ENCODE measurements at regions not wholly inside any gene's neighbourhood (a gene's known extent, or its start where the extent isn't known, plus 50 kb on each side); places are given as distances from the start of the nearest gene placed in this dataset.
"Not testable (repeated sequence)": the region's sequence is repeated elsewhere in the genome, so short reads cannot be mapped to it uniquely, and the experiment has no call there.

DNA sequence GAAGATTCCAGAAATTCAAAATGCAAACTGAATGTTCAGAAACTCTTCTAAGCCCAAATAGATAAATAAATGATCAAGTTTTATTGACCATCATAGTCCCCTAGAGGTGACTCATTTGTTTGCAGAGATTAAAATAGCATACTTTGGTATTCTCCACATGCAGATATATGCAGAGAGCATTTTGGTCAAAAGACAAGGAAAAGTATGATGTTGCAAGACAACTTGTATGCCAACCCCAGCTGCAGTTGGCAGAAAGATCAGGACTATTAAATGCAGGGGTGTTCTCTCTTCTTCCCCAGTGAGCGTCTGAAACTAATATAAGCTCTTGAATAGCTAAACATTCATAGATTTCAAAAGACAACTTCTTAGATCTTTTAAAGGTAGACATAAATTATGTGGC lies 404.9 kb downstream of the LTN1 start:
- no peak overlapping the region for H3K27ac Mint-ChIP-seq
- H3K36me3 Mint-ChIP-seq, result no peaks in the 10 kb centered on the region
- ATAC-seq (no peak), DNase-seq (no peak)
- H3K4me1 Mint-ChIP-seq, result no peaks in the 10 kb centered on the region
- no peak overlapping the region for H3K4me3 Mint-ChIP-seq
- peaks cover 6% of the 10 kb centered on the region for H3K9me3 Mint-ChIP-seq (ENCODE audit: low read depth)
- CTCF ChIA-PET, result no interaction called here
- H3K27me3 Mint-ChIP-seq, result no peaks in the 10 kb centered on the region

DNA sequence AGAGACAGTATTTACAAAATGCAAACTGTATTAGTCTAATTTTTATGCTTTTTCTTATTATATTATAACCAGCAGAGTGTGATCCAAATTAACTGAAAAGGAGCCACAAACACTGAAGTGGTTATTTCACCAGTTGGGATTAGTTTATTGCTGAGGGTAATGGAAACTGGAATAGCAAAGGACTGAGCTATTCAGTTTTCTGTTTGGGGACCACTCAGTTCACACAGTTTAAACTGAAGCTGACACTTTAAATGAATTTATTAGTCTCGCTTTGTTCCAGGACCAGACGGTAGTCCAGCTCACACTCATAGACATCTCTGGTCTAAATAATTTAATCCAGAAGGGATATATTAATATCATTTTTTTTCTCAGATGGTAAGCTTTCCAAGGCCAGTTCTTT lies 410.7 kb downstream of the LTN1 start:
- Mint-ChIP-seq H3K4me1 (no peaks in the 10 kb centered on the region), H3K27me3 (no peaks in the 10 kb centered on the region), H3K36me3 (peaks cover 5% of the 10 kb centered on the region), H3K4me3 (no peak overlapping the region), H3K9me3 (ENCODE audit: low read depth) (peaks cover 6% of the 10 kb centered on the region), H3K27ac (no peak overlapping the region)
- DNase-seq (no peak), ATAC-seq (no peak)
- CTCF ChIA-PET, result interaction anchor here (0.6 kb wide), 1 partner anchor 649 kb away, joined by 4 read pairs; no protein-coding TSS in a partner anchor

DNA sequence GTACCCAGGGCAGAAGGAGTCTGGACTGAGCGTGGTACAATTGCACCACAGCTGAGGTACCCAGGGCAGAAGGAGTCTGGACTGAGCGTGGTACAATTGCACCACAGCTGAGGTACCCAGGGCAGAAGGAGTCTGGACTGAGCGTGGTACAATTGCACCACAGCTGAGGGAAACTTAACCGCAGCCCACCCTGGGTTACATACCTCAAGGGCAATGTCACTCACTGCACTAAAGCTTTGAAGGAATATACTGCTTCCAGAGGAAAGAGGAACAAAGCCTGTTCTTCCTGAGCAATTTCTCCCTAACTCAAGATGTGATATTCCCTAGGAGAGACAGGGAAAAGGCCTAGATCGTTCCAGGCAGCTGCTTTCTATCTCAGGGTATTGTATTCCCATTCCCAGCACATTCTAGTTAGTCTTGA lies 411.4 kb downstream of the LTN1 start:
- H3K27ac Mint-ChIP-seq; H3K9me3 Mint-ChIP-seq (ENCODE audit: low read depth); H3K4me3 Mint-ChIP-seq; H3K36me3 Mint-ChIP-seq; CTCF ChIA-PET; H3K4me1 Mint-ChIP-seq; H3K27me3 Mint-ChIP-seq; DNase-seq; ATAC-seq: not testable (repeated sequence)

DNA sequence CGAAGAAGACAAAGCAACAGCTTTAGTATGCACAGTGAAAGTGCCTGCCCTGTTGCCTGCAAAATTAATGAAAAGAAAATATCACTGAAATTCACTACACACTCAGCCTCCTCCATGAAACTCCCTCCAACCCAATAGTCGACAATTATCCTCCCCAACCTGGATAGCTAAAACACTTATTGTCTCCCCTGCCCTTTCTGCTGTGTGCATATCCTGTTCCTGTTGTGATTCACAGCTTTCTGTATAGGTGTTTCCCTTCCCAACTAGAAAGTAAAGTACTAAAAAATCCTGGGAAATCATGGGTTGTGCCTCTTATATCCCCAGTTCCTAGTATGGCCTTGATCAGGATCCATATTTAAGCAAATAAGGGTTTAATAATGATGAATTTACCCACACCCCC lies 412.1 kb downstream of the LTN1 start:
- Mint-ChIP-seq H3K9me3 (ENCODE audit: low read depth) (peaks cover 5% of the 10 kb centered on the region), H3K27ac (no peak overlapping the region), H3K36me3 (peaks cover 13% of the 10 kb centered on the region), H3K27me3 (no peaks in the 10 kb centered on the region), H3K4me1 (no peaks in the 10 kb centered on the region), H3K4me3 (no peak overlapping the region)
- ATAC-seq (no peak), DNase-seq (no peak)
- CTCF ChIA-PET, result interaction anchor here (1.5 kb wide), 1 partner anchor 165 kb away, joined by 3 read pairs; no protein-coding TSS in a partner anchor

DNA sequence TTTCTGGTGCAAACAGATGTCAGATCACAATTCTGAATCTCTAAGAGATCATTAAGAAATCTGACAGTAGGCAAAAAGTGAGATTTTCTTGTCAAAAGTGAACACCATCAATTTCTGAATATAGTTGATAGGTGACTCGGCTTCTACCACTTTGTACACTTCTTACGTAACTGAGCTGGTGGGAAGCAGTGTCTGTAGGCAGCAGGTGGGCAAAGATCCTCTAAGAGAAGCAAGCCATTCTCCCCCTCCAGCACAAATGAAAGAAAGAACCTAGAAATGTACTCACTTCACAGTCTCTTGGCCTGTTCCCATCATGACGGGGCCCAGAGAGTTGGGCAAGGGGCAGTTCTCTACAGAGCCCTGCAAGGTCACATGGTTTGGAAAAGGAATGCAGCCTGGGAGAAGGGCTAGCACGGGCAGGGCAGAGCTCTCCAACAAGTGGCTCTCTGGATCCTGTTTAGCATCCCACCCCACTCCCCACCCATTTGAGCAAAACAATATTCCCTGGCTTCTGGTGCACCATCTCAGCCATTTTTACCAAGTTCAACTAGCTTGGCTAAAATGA lies 412.6 kb downstream of the LTN1 start:
- Mint-ChIP-seq H3K4me3 (no peak overlapping the region), H3K27ac (no peak overlapping the region), H3K4me1 (no peaks in the 10 kb centered on the region), H3K9me3 (ENCODE audit: low read depth) (peaks cover 2% of the 10 kb centered on the region), H3K36me3 (peaks cover 18% of the 10 kb centered on the region), H3K27me3 (no peaks in the 10 kb centered on the region)
- CTCF ChIA-PET, result interaction anchor here (1.5 kb wide), 1 partner anchor 165 kb away, joined by 3 read pairs; no protein-coding TSS in a partner anchor
- no peak for DNase-seq
- ATAC-seq, result no peak

DNA sequence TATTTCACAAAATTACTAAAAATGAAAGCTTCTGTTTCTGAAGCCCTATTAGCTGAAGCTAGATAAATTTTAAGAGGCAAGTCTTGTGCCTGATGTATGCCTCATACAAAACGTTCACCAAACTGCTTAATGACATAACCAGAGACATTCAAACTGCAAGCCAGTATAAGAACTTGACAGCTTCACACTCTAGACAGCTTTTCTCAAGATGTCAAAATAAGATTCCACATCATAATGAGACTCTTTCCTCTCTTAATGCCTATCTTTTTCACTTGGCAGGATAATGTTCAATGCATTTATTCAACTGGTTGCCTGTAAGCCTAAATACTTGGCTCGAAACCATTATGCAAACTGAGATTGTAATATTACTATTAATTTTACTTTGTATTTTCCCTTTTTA lies 424.0 kb downstream of the LTN1 start:
- Mint-ChIP-seq H3K36me3 (no peaks in the 10 kb centered on the region), H3K4me3 (no peak overlapping the region), H3K4me1 (no peaks in the 10 kb centered on the region), H3K27me3 (no peaks in the 10 kb centered on the region), H3K9me3 (ENCODE audit: low read depth) (no peaks in the 10 kb centered on the region), H3K27ac (no peak overlapping the region)
- DNase-seq, result no peak
- CTCF ChIA-PET, result no interaction called here
- ATAC-seq, result no peak

DNA sequence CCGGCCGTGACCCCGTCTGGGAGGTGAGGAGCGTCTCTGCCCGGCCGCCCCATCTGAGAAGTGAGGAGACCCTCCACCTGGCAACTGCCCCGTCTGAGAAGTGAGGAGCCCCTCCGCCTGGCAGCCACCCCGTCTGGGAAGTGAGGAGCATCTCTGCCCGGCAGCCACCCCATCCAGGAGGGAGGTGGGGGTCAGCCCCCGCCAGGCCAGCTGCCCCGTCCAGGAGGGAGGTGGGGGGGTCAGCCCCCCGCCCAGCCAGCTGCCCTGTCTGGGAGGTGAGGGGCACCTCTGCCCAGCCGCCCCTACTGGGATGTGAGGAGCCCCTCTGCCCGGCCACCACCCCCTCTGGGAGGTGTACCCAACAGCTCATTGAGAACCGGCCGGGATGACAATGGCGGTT lies 428.7 kb downstream of the LTN1 start:
- H3K36me3 Mint-ChIP-seq; DNase-seq; ATAC-seq; H3K27ac Mint-ChIP-seq; CTCF ChIA-PET; H3K4me1 Mint-ChIP-seq; H3K27me3 Mint-ChIP-seq; H3K9me3 Mint-ChIP-seq (ENCODE audit: low read depth); H3K4me3 Mint-ChIP-seq: not testable (repeated sequence)

DNA sequence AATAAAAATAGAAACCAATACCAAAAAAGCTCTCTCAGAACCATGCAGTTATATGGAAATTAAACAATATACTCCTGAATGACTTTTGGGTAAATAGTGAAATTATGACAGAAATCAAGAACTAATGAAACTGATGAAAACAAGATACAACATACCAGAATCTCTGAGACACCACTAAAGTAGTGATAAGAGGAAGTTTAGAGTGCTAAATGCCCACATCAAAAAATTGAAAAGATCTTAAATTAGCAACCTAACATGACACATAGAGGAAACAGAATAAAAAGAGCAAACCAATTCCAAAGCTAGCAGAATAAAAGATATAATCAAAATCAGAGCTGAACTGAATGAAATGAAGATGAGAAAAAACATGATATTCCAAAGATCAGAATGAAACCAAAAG lies 430.9 kb downstream of the LTN1 start:
- no peak overlapping the region for H3K4me3 Mint-ChIP-seq
- H3K27me3 Mint-ChIP-seq, result no peaks in the 10 kb centered on the region
- H3K9me3 Mint-ChIP-seq (ENCODE audit: low read depth), result no peaks in the 10 kb centered on the region
- DNase-seq, result no peak
- peaks cover 9% of the 10 kb centered on the region for H3K4me1 Mint-ChIP-seq
- no peak for ATAC-seq
- CTCF ChIA-PET, result interaction anchor here (0.7 kb wide), 1 partner anchor 11 kb away, joined by 3 read pairs; no protein-coding TSS in a partner anchor
- H3K36me3 Mint-ChIP-seq, result peaks cover 6% of the 10 kb centered on the region
- no peak overlapping the region for H3K27ac Mint-ChIP-seq

DNA sequence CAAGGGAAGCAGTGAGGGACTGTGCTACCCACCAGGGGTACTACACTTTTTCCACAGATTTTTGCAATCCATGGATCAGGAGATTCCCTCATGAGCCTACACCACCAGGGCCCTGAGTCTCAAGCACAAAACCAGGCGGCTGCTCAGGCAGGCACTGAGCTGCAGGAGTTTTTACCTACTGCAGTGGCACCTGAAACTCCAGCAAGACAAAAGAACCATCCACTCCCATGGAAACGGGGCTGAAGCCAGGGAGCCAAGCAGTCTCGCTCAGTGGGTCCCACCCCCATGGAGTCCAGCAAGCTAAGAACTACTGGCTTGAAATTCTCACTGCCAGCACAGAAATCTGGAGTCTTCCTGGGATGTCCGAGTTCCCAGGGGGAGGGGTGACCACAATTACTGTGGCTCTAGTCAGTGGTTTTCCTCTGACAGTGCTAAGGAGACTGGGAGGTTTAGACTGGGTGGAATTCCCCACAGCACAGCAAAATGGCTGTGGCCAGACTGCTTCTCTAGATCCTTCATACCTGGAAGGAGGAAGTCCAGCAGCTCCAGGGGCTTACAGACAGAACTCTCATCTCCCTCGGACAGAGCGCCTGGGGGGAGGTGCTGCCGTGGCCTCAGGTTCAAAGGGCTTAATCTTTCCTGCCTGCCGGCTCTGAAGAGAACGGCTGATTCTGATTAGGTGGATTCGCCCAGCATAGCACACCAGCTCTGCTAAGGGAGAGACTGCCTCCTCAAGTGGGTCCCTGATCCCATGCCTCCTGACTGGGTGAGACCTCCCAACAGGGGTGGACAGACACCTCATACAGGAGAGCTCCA lies 437.8 kb downstream of the LTN1 start:
- H3K4me1 Mint-ChIP-seq, result no peaks in the 10 kb centered on the region
- no peak for ATAC-seq
- CTCF ChIA-PET, result no interaction called here
- DNase-seq, result no peak
- H3K27me3 Mint-ChIP-seq, result no peaks in the 10 kb centered on the region
- no peaks in the 10 kb centered on the region for H3K9me3 Mint-ChIP-seq (ENCODE audit: low read depth)
- H3K27ac Mint-ChIP-seq, result no peak overlapping the region
- no peak overlapping the region for H3K4me3 Mint-ChIP-seq
- peaks cover 4% of the 10 kb centered on the region for H3K36me3 Mint-ChIP-seq

DNA sequence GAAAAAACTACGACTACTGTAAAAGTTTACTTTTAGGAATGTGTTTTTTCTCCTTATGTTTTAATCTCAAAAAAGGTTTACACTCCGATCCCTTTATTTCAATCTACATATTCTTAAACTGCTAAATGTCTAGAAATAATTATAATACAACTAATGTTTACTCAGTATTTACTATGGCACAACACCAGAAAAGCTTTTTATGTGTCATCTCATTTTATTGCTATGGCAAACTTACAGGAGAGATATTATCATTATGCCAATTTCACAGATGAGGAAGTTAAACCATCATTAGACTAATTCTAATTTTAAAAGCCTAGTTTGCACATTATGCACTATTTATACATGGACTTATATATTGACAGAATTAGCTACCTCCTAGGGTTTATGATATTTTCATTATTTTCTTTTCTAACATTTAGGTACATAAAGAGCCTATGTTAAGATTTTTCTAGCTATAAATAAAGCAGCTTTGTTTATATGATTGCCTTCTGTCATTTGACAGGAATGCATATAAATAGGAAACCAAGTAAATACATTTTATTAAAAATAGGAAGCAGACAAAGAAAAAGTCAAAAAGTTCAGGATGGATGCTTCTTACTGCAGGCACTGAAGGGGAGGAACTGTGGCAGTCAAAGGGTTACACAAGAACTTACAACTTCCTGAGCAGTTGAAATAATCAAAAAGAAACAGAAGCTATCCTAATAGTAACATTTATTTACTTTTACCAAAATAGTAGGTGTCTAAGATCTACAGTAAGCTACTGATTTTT lies 442.4 kb downstream of the LTN1 start:
- CTCF ChIA-PET, result interaction anchor here (0.5 kb wide), 1 partner anchor 12 kb away, joined by 3 read pairs; no protein-coding TSS in a partner anchor

DNA sequence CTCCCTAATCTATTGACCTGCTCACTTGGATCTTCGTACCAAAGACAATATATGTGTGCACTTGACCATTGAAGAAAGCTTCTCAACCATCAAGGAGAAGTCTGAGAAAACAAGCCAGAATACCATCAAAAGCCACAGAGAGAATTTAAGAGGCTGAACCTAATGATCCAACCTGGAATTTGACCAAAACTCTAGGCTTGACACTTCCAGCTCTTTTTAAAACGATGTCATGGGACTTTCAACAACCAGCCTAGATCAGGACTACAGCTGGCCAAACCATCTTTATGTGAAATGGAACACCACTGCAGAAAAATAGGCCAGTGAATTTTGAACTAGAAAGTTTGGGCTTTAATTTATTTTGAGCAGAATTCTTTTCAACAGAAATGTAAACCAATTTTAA lies 444.4 kb downstream of the LTN1 start:
- no peaks in the 10 kb centered on the region for H3K36me3 Mint-ChIP-seq
- CTCF ChIA-PET, result no interaction called here
- no peak overlapping the region for H3K4me3 Mint-ChIP-seq
- ATAC-seq (no peak), DNase-seq (no peak)
- no peaks in the 10 kb centered on the region for H3K4me1 Mint-ChIP-seq
- H3K27ac Mint-ChIP-seq, result no peak overlapping the region
- no peaks in the 10 kb centered on the region for H3K27me3 Mint-ChIP-seq
- H3K9me3 Mint-ChIP-seq (ENCODE audit: low read depth), result no peaks in the 10 kb centered on the region

More for the DNA sequence above, 442.4 kb downstream of the LTN1 start:
- Mint-ChIP-seq H3K27ac (no peak overlapping the region), H3K27me3 (no peaks in the 10 kb centered on the region), H3K4me3 (no peak overlapping the region), H3K4me1 (no peaks in the 10 kb centered on the region), H3K36me3 (peaks cover 3% of the 10 kb centered on the region), H3K9me3 (ENCODE audit: low read depth) (no peaks in the 10 kb centered on the region)
- DNase-seq (no peak), ATAC-seq (no peak)

DNA sequence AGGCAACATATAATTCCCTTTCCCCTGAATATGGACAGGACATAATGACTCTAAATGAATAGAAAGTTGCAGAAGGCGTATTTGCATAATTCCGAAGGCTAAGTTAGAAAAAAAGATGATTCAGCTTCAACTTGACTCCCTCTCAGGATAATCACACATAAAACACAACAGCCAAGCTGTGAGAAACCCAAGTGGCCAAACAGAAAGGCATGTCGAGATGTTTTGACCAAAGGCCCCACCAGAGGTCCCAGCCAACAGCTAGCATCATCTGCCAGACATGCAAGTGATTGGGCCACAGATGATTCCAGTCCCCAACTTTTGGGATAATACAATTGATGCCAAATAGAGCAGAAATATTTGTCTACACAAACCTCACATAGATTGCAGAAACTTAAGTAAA lies 444.9 kb downstream of the LTN1 start:
- Mint-ChIP-seq H3K4me1 (no peaks in the 10 kb centered on the region), H3K36me3 (no peaks in the 10 kb centered on the region), H3K9me3 (ENCODE audit: low read depth) (no peaks in the 10 kb centered on the region), H3K4me3 (no peak overlapping the region), H3K27me3 (no peaks in the 10 kb centered on the region), H3K27ac (no peak overlapping the region)
- ATAC-seq, result no peak
- DNase-seq, result no peak
- CTCF ChIA-PET, result no interaction called here

DNA sequence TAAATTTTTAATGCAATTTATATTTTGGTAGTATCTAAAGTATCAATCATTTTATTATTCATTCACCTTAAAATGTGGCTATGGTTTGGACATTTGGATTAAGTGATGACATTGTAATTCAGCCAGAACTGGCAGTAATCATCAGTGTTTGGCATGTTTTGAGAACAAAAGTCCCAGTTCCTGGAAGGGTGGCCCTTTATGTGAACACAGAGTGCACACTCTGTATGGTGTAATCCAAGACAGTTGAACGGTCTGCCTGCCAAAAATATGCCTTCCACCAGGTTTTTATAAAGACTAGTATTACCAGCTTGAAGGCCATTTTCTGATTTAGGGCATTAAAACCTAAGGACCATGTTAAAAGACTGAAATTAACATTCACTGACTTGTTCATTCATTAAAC lies 448.7 kb downstream of the LTN1 start:
- H3K4me3 Mint-ChIP-seq, result no peak overlapping the region
- DNase-seq (no peak), ATAC-seq (no peak)
- CTCF ChIA-PET, result no interaction called here
- H3K27me3 Mint-ChIP-seq, result no peaks in the 10 kb centered on the region
- H3K36me3 Mint-ChIP-seq, result no peaks in the 10 kb centered on the region
- no peak overlapping the region for H3K27ac Mint-ChIP-seq
- H3K4me1 Mint-ChIP-seq, result no peaks in the 10 kb centered on the region
- H3K9me3 Mint-ChIP-seq (ENCODE audit: low read depth), result no peaks in the 10 kb centered on the region

Data from activated CD8-positive, alpha-beta memory T cell treated with anti-CD3 and anti-CD28 coated beads, Interleukin-2, amount 10 ng/mL, durations not matched to agents 7 days and 5 days (primary cell).